ENCODE measurements at regions not wholly inside any gene's neighbourhood (a gene's known extent, or its start where the extent isn't known, plus 50 kb on each side); places are given as distances from the start of the nearest gene placed in this dataset.

DNA sequence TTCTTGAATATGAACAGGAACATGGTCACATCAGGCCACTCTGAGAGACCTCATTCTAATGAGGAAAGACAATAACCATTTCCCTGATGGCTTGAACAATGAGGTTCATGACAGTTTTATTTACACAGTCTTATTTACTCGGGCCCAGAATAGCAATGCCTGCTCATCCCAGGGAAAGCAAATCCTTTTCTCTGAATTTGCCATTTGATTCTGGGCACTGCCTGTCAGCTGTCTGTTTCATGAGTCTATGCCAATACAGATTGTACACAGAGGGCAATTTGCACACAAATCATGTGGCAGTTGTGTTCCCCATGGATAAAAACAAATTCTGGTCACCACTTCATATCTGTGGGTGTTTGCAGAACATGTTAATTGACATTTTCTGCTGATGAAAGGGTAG, 492.5 kb downstream of the ACTL7B start:
- TF ChIP-seq POLR2AphosphoS5 (IDR thresholded peaks at IDR 0.05) (no peak), POLR2A (IDR thresholded peaks at IDR 0.05; ENCODE audit: low read depth) (no peak)
- TF ChIP-seq, protein P1, sequence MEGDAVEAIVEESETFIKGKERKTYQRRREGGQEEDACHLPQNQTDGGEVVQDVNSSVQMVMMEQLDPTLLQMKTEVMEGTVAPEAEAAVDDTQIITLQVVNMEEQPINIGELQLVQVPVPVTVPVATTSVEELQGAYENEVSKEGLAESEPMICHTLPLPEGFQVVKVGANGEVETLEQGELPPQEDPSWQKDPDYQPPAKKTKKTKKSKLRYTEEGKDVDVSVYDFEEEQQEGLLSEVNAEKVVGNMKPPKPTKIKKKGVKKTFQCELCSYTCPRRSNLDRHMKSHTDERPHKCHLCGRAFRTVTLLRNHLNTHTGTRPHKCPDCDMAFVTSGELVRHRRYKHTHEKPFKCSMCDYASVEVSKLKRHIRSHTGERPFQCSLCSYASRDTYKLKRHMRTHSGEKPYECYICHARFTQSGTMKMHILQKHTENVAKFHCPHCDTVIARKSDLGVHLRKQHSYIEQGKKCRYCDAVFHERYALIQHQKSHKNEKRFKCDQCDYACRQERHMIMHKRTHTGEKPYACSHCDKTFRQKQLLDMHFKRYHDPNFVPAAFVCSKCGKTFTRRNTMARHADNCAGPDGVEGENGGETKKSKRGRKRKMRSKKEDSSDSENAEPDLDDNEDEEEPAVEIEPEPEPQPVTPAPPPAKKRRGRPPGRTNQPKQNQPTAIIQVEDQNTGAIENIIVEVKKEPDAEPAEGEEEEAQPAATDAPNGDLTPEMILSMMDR (IDR thresholded peaks at IDR 0.05), result no peak
